ENCODE measurements at regions not wholly inside any gene's neighbourhood (a gene's known extent, or its start where the extent isn't known, plus 50 kb on each side); places are given as distances from the start of the nearest gene placed in this dataset.

- TF ChIP-seq ZSCAN5A (CRISPR knock-in tag; IDR thresholded peaks at IDR 0.05; ENCODE audit: borderline replicate concordance) (no peak), MTERF4 (CRISPR knock-in tag; IDR thresholded peaks at IDR 0.05) (no peak), ZSCAN20 (CRISPR knock-in tag; IDR thresholded peaks at IDR 0.05; ENCODE audit: borderline replicate concordance) (no peak), ZNF660 (CRISPR knock-in tag; IDR thresholded peaks at IDR 0.05; ENCODE audit: borderline replicate concordance, low read depth) (no peak), ARID5B (CRISPR knock-in tag; IDR thresholded peaks at IDR 0.05) (peak; percentile 28; the same call in 1 of the 2 replicates), SMARCC2 (IDR thresholded peaks at IDR 0.05) (no peak), ZSCAN30 (CRISPR knock-in tag; IDR thresholded peaks at IDR 0.05) (no peak), CTCF (CRISPR knock-in tag; IDR thresholded peaks at IDR 0.05) (no peak), ZNF784 (CRISPR knock-in tag; IDR thresholded peaks at IDR 0.05; ENCODE audit: borderline replicate concordance) (no peak), DNMT3B (CRISPR knock-in tag; conservative IDR thresholded peaks at IDR 0.05) (no peak), GTF3A (CRISPR knock-in tag; conservative IDR thresholded peaks at IDR 0.05) (no peak), DZIP1 (CRISPR knock-in tag; IDR thresholded peaks at IDR 0.05) (0 out of 2 replicates have a peak, but pooled peaks have one; percentile 27), SKIL (CRISPR knock-in tag; IDR thresholded peaks at IDR 0.05; ENCODE audit: borderline replicate concordance) (no peak)
These were observed 131.1 kb downstream of the VEGFA start (continued) for GRCh38 chr6:43900916-43901732.
